Progenitor cell of endocrine pancreas (in vitro differentiated cells): ENCODE measurements at regions not wholly inside any gene's neighbourhood (a gene's known extent, or its start where the extent isn't known, plus 50 kb on each side); places are given as distances from the start of the nearest gene placed in this dataset.

Experiments
- DNase-seq: peaks from one replicate; pipeline ENCODE4 v3.0.0; 2021; ENCODE audit warnings: low spot score; ENCODE audit not compliant: unreplicated experiment
- H3K27ac Mint-ChIP-seq: 2 replicates; pipeline ENCODE4 v1.8.0; 2021; ENCODE audit warnings: mild to moderate bottlenecking, moderate library complexity, mixed read lengths
- H3K27me3 Mint-ChIP-seq: 2 replicates; pipeline ENCODE4 v1.8.0; 2021; ENCODE audit warnings: mixed read lengths
- H3K36me3 Mint-ChIP-seq: 2 replicates; pipeline ENCODE4 v1.8.0; 2022; ENCODE audit warnings: mixed read lengths; ENCODE audit not compliant: insufficient read depth
- H3K4me1 Mint-ChIP-seq: 2 replicates; pipeline ENCODE4 v1.8.0; 2021; ENCODE audit warnings: low read depth, mixed read lengths
- H3K4me3 Mint-ChIP-seq: 2 replicates; pipeline ENCODE4 v1.8.0; 2021; ENCODE audit warnings: low read depth, mild to moderate bottlenecking, moderate library complexity, mixed read lengths
- H3K9me3 Mint-ChIP-seq: 2 replicates; pipeline ENCODE4 v1.8.0; 2021; ENCODE audit warnings: low read depth, mixed read lengths
- CTCF ChIP-seq: fragments of 200-600 bp; sonication (generic); IDR thresholded peaks from one replicate; pipeline ENCODE4 v1.5.0; 2021; ENCODE audit warnings: antibody characterized with exemption, mild to moderate bottlenecking; ENCODE audit not compliant: unreplicated experiment

GRCh38 chr16:54822492-54822891 is 108.2 kb upstream of the IRX5 start:
- Mint-ChIP-seq H3K4me3 (no peak overlapping the region), H3K27ac (no peak overlapping the region), H3K4me1 (peaks cover 7% of the 10 kb centered on the region), H3K36me3 (no peaks in the 10 kb centered on the region), H3K9me3 (no peaks in the 10 kb centered on the region), H3K27me3 (peaks cover 5% of the 10 kb centered on the region)
- TF ChIP-seq CTCF, result no peak
- no peak for DNase-seq

- Mint-ChIP-seq H3K27me3 (peaks cover 7% of the 10 kb centered on the region), H3K4me1 (peaks cover 9% of the 10 kb centered on the region), H3K4me3 (no peak overlapping the region), H3K27ac (no peak overlapping the region), H3K9me3 (no peaks in the 10 kb centered on the region), H3K36me3 (no peaks in the 10 kb centered on the region)
- TF ChIP-seq CTCF, result no peak
- DNase-seq, result no peak
These were observed 108.9 kb upstream of the IRX5 start for GRCh38 chr16:54821731-54822130.

GRCh38 chr16:54817940-54818574 is 112.6 kb upstream of the IRX5 start:
- Mint-ChIP-seq H3K4me1 (peaks cover 9% of the 10 kb centered on the region), H3K36me3 (no peaks in the 10 kb centered on the region), H3K4me3 (no peak overlapping the region), H3K27me3 (peaks cover 7% of the 10 kb centered on the region), H3K27ac (no peak overlapping the region), H3K9me3 (no peaks in the 10 kb centered on the region)
- TF ChIP-seq CTCF, result no peak
- DNase-seq, result no peak

GRCh38 chr16:54817432-54817831 is 113.2 kb upstream of the IRX5 start:
- Mint-ChIP-seq H3K27ac (peak overlapping the region; percentile 5), H3K9me3 (no peaks in the 10 kb centered on the region), H3K4me1 (peaks cover 9% of the 10 kb centered on the region), H3K36me3 (no peaks in the 10 kb centered on the region), H3K4me3 (no peak overlapping the region), H3K27me3 (peaks cover 10% of the 10 kb centered on the region)
- DNase-seq, result no peak
- TF ChIP-seq CTCF, result peak; percentile 48

GRCh38 chr16:54816471-54816870 is 114.2 kb upstream of the IRX5 start:
- no peak for DNase-seq
- peaks cover 10% of the 10 kb centered on the region for H3K27me3 Mint-ChIP-seq

More at GRCh38 chr16:54816471-54816870, 114.2 kb upstream of the IRX5 start:
- no peak overlapping the region for H3K27ac Mint-ChIP-seq
- no peak for TF ChIP-seq CTCF
- H3K36me3 Mint-ChIP-seq, result no peaks in the 10 kb centered on the region
- H3K4me3 Mint-ChIP-seq, result no peak overlapping the region
- no peaks in the 10 kb centered on the region for H3K9me3 Mint-ChIP-seq
- H3K4me1 Mint-ChIP-seq, result peaks cover 9% of the 10 kb centered on the region
